H1 (cell line): ENCODE measurements at regions not wholly inside any gene's neighbourhood (a gene's known extent, or its start where the extent isn't known, plus 50 kb on each side); places are given as distances from the start of the nearest gene placed in this dataset.

Experiments used
- CTCF ChIA-PET: fragments of 300-600 bp; sonication (Branson Sonifier 250); formaldehyde crosslinking; loops from one replicate; lab custom pipeline; 2021; ENCODE audit not compliant: partially characterized antibody; lab: Charles Lee
- POLR2A ChIA-PET: fragments of 300-600 bp; sonication (Branson Sonifier 250); formaldehyde crosslinking; loops from one replicate; lab custom pipeline; 2021; ENCODE audit warnings: inconsistent platforms; ENCODE audit not compliant: partially characterized antibody; lab: Charles Lee
- DNase-seq, 2 experiments: peaks; one replicate each; pipeline versions ENCODE4 v3.0.0 to v3.0.0-alpha.2; 2010 to 2022; ENCODE audit warnings: low spot score in 2 of 2, low read depth in 1 of 2, mixed read lengths in 1 of 2
- FAIRE-seq: peaks from 2 replicates; lab custom pipeline; 2011; peaks lifted over from hg19 to GRCh38; lab: Jason Lieb, UNC
- H2AFZ ChIP-seq: 2 replicates; pipeline ENCODE4 v1.8.1; 2012; ENCODE audit warnings: low read length, inconsistent platforms
- H2AK5ac ChIP-seq: 2 replicates; pipeline ENCODE4 v1.6.1; 2013; ENCODE audit warnings: low read depth, low read length
- H2BK120ac ChIP-seq: replicated peaks from 2 replicates; pipeline ENCODE3; 2013; ENCODE audit warnings: low read depth, low read length, inconsistent platforms
- H2BK12ac ChIP-seq: 2 replicates; pipeline ENCODE4 v1.6.1; 2013; ENCODE audit warnings: low read depth, low read length
- H2BK15ac ChIP-seq: 2 replicates; pipeline ENCODE4 v1.6.1; 2013; ENCODE audit warnings: low read length
- H2BK20ac ChIP-seq: 2 replicates; pipeline ENCODE4 v1.6.1; 2013; ENCODE audit warnings: low read length
- H2BK5ac ChIP-seq: 2 replicates; pipeline ENCODE4 v1.6.1; 2013; ENCODE audit warnings: low read depth, low read length
- H3K14ac ChIP-seq: 2 replicates; pipeline ENCODE4 v1.6.1; 2013; ENCODE audit warnings: inconsistent platforms; ENCODE audit not compliant: insufficient read length
- H3K18ac ChIP-seq: 2 replicates; pipeline ENCODE4 v1.6.1; 2013; ENCODE audit warnings: low read length; ENCODE audit errors: extremely low read depth
- H3K23ac ChIP-seq: 2 replicates; pipeline ENCODE4 v1.6.1; 2013; ENCODE audit warnings: inconsistent platforms; ENCODE audit not compliant: insufficient read length
- H3K23me2 ChIP-seq: 2 replicates; pipeline ENCODE4 v1.6.1; 2013; ENCODE audit warnings: low read depth, low read length
- H3K27ac ChIP-seq: 2 replicates; pipeline ENCODE4 v1.6.1; 2011; ENCODE audit warnings: low read depth, low read length, inconsistent platforms
- H3K27me3 ChIP-seq, 4 experiments: replicated peaks in 1 of 4; 1 replicate in 1 of 4; 2 replicates in 3 of 4; pipeline versions ENCODE4 v1.6.1 to v1.8.1; 2011 to 2013; ENCODE audit warnings: low read length in 3 of 4, mild to moderate bottlenecking in 3 of 4, inconsistent platforms in 2 of 4, mixed read lengths in 2 of 4, moderate library complexity in 1 of 4; ENCODE audit not compliant: control insufficient read depth in 3 of 4, insufficient read depth in 3 of 4; ENCODE audit errors: extremely low read depth in 1 of 4
- H3K36me3 ChIP-seq, 4 experiments: 2 replicates each; pipeline versions ENCODE4 v1.6.1 to v1.8.1; 2011 to 2013; ENCODE audit warnings: mild to moderate bottlenecking in 4 of 4, low read length in 3 of 4, moderate library complexity in 2 of 4, control low read depth in 1 of 4, inconsistent platforms in 1 of 4; ENCODE audit not compliant: insufficient read depth in 4 of 4, control insufficient read depth in 2 of 4
- H3K4ac ChIP-seq: replicated peaks from 2 replicates; pipeline ENCODE3; 2013; ENCODE audit warnings: low read length, low read depth, mixed read lengths, inconsistent platforms; ENCODE audit not compliant: insufficient read length
- H3K4me1 ChIP-seq, 4 experiments: replicated peaks in 1 of 4; 1 replicate in 1 of 4; 2 replicates in 3 of 4; pipeline versions ENCODE4 v1.6.1 to v1.8.1; 2011 to 2013; ENCODE audit warnings: low read length in 3 of 4, inconsistent platforms in 2 of 4, mixed read lengths in 1 of 4; ENCODE audit not compliant: insufficient read depth in 4 of 4, control insufficient read depth in 3 of 4
- H3K4me2 ChIP-seq, 2 experiments: 2 replicates each; pipeline versions ENCODE4 v1.6.1 to v1.8.1; 2011 to 2013; ENCODE audit warnings: low read depth in 2 of 2, low read length in 2 of 2, control low read depth in 1 of 2, inconsistent platforms in 1 of 2, mild to moderate bottlenecking in 1 of 2; ENCODE audit not compliant: insufficient read depth in 1 of 2
- H3K4me3 ChIP-seq, 4 experiments: fragments of 200-600, 300-600 bp in 1 of 4; sonication (generic), shearing (Covaris generic), sonication (Bioruptor Twin) in 1 of 4; 2 replicates each; pipeline versions ENCODE4 v1.5.1 to v1.8.1; 2011 to 2016; ENCODE audit warnings: low read length in 4 of 4, low read depth in 3 of 4, control low read depth in 2 of 4, inconsistent platforms in 2 of 4, mild to moderate bottlenecking in 2 of 4, mixed read lengths in 1 of 4, moderate library complexity in 1 of 4; ENCODE audit not compliant: insufficient read depth in 2 of 4; ENCODE audit errors: extremely low read depth in 1 of 4
- H3K56ac ChIP-seq: replicated peaks from 2 replicates; pipeline ENCODE3; 2013; ENCODE audit warnings: low read depth, mild to moderate bottlenecking, mixed read lengths, low read length, inconsistent platforms; ENCODE audit not compliant: insufficient read length
- H3K79me1 ChIP-seq: 2 replicates; pipeline ENCODE4 v1.6.1; 2013; ENCODE audit warnings: low read depth, low read length, control low read depth
- H3K79me2 ChIP-seq, 2 experiments: 2 replicates each; pipeline versions ENCODE4 v1.6.1 to v1.8.1; 2012 to 2013; ENCODE audit warnings: low read length in 2 of 2, mild to moderate bottlenecking in 2 of 2, inconsistent platforms in 1 of 2; ENCODE audit not compliant: insufficient read depth in 2 of 2, control insufficient read depth in 1 of 2
- H3K9ac ChIP-seq, 4 experiments: replicated peaks in 1 of 4; 1 replicate in 1 of 4; 2 replicates in 3 of 4; pipeline versions ENCODE4 v1.6.1 to v1.8.1; 2011 to 2013; ENCODE audit warnings: low read depth in 3 of 4, low read length in 3 of 4, control low read depth in 2 of 4, mild to moderate bottlenecking in 2 of 4, moderate library complexity in 2 of 4, inconsistent platforms in 1 of 4; ENCODE audit errors: extremely low read depth in 1 of 4
- H3K9me3 ChIP-seq, 2 experiments: 2 replicates each; pipeline versions ENCODE4 v1.6.1 to v1.8.1; 2012 to 2013; ENCODE audit warnings: mild to moderate bottlenecking in 2 of 2, moderate library complexity in 2 of 2, control low read depth in 1 of 2, inconsistent platforms in 1 of 2, low read depth in 1 of 2, low read length in 1 of 2, mixed read lengths in 1 of 2; ENCODE audit not compliant: insufficient read depth in 2 of 2
- H4K20me1 ChIP-seq, 2 experiments: replicated peaks in 1 of 2; 2 replicates each; pipeline versions ENCODE3 to v1.8.1; 2011 to 2013; ENCODE audit warnings: inconsistent platforms in 2 of 2, low read length in 2 of 2, mild to moderate bottlenecking in 1 of 2; ENCODE audit not compliant: insufficient read depth in 2 of 2, control insufficient read depth in 1 of 2
- H4K5ac ChIP-seq: 2 replicates; pipeline ENCODE4 v1.6.1; 2013; ENCODE audit warnings: low read length, low read depth, mixed read lengths, inconsistent platforms; ENCODE audit not compliant: insufficient read length
- H4K8ac ChIP-seq: 2 replicates; pipeline ENCODE4 v1.8.0; 2013; ENCODE audit warnings: mild to moderate bottlenecking, moderate library complexity, low read length, inconsistent platforms; ENCODE audit not compliant: insufficient read depth; ENCODE audit errors: extremely low read depth
- H4K91ac ChIP-seq: replicated peaks from 2 replicates; pipeline ENCODE3; 2013; ENCODE audit warnings: low read length, mixed read lengths, inconsistent platforms; ENCODE audit not compliant: insufficient read length
- PHF8 ChIP-seq: fragments of 200-600 bp; sonication (generic); conservative IDR thresholded peaks from 2 replicates; pipeline ENCODE4 v1.7.1; 2012; ENCODE audit warnings: low read depth, mild to moderate bottlenecking, inconsistent platforms, low read length, moderate library complexity
- WGBS, 2 experiments: shearing (Covaris generic) in 1 of 2; methylation state at CpG; one replicate each; pipeline versions ENCODE4 v1.1.6 to v1.1.7; 2013 to 2015; ENCODE audit warnings: low lambda C conversion rate in 2 of 2, mixed read lengths in 2 of 2, inconsistent platforms in 1 of 2, low coverage in 1 of 2, missing lambda C conversion rate in 1 of 2; ENCODE audit not compliant: insufficient replicate concordance in 2 of 2, insufficient coverage in 1 of 2, insufficient read length in 1 of 2; ENCODE audit errors: extremely low coverage in 1 of 2, missing lambda C conversion rate in 1 of 2; 5-methylcytosine and 5-hydroxymethylcytosine counted together

DNA sequence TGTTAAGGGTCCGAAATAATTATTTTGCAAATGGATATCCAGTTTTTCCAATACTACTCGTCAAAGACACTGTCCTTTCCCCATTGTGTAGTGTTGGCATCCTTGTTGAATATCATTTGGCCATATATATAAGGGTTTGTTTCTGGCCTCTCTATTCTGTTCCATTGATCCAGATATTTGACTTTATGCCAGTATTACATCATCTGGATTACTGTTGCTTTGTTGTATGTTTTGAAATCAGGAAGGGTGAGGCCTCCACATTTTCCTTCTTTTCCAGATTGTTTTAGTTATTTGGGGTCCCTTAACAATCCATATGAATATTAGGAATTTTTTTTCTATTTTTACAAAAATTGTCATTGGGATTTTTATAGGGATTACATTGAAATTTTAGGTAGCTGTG, 244.1 kb downstream of the GPD2 start:
- no peak for FAIRE-seq
- no peak overlapping the region for H3K4ac ChIP-seq
- no peak for TF ChIP-seq PHF8

More for the DNA sequence above, 244.1 kb downstream of the GPD2 start:
- H3K9me3 ChIP-seq: no peaks in the 10 kb centered on the region; a peak in 1 of 4 replicates
- H2BK120ac ChIP-seq: no peak overlapping the region
- no peak overlapping the region for H2BK15ac ChIP-seq
- H3K79me1 ChIP-seq: no peaks in the 10 kb centered on the region
- H2BK12ac ChIP-seq: no peak overlapping the region
- H3K27ac ChIP-seq: no peak overlapping the region
- no peak overlapping the region for H2AFZ ChIP-seq
- no peak overlapping the region for H3K56ac ChIP-seq
- H4K20me1 ChIP-seq: no peaks in the 10 kb centered on the region
- no peaks in the 10 kb centered on the region for H3K23me2 ChIP-seq
- ChIA-PET POLR2A (no interaction called here), CTCF (no interaction called here)
- H3K23ac ChIP-seq: no peak overlapping the region
- H3K14ac ChIP-seq: no peak overlapping the region
- no peak for DNase-seq
- no peak overlapping the region for H3K4me3 ChIP-seq
- no peak overlapping the region for H2AK5ac ChIP-seq
- no peak overlapping the region for H3K9ac ChIP-seq
- no peaks in the 10 kb centered on the region for H3K36me3 ChIP-seq
- WGBS, 2 experiments: 90% methylated on average over 2 of the region's 2 CpGs; no CpG with 5 or more reads in 1 of the 2 experiments
- no peaks in the 10 kb centered on the region for H3K27me3 ChIP-seq
- H3K4me1 ChIP-seq: no peaks in the 10 kb centered on the region
- no peak overlapping the region for H2BK5ac ChIP-seq
- H3K4me2 ChIP-seq: no peak overlapping the region
- H2BK20ac ChIP-seq: no peak overlapping the region
- H3K18ac ChIP-seq: no peak overlapping the region
- no peak overlapping the region for H4K5ac ChIP-seq
- H4K91ac ChIP-seq: no peak overlapping the region
- no peaks in the 10 kb centered on the region for H3K79me2 ChIP-seq
- no peak overlapping the region for H4K8ac ChIP-seq
